Rectal smooth muscle tissue (tissue), 1 donor: ENCODE measurements at regions not wholly inside any gene's neighbourhood (a gene's known extent, or its start where the extent isn't known, plus 50 kb on each side); places are given as distances from the start of the nearest gene placed in this dataset.
"Not testable (repeated sequence)": the region's sequence is repeated elsewhere in the genome, so short reads cannot be mapped to it uniquely, and the experiment has no call there.

Source experiments
- H3K27ac ChIP-seq: one replicate; pipeline ENCODE4 v1.7.0; 2013; ENCODE audit warnings: low read depth, low read length, inconsistent platforms
- H3K27me3 ChIP-seq: one replicate; pipeline ENCODE4 v1.7.0; 2013; ENCODE audit warnings: low read length; ENCODE audit not compliant: control insufficient read depth, insufficient read depth
- H3K36me3 ChIP-seq: one replicate; pipeline ENCODE4 v1.7.0; 2013; ENCODE audit warnings: low read length; ENCODE audit not compliant: control insufficient read depth, insufficient read depth
- H3K4me1 ChIP-seq: one replicate; pipeline ENCODE4 v1.7.0; 2013; ENCODE audit warnings: low read length; ENCODE audit not compliant: control insufficient read depth, insufficient read depth
- H3K4me3 ChIP-seq: one replicate; pipeline ENCODE4 v1.7.0; 2013; ENCODE audit warnings: low read length
- H3K9ac ChIP-seq: one replicate; pipeline ENCODE4 v1.7.0; 2013; ENCODE audit warnings: low read length

DNA sequence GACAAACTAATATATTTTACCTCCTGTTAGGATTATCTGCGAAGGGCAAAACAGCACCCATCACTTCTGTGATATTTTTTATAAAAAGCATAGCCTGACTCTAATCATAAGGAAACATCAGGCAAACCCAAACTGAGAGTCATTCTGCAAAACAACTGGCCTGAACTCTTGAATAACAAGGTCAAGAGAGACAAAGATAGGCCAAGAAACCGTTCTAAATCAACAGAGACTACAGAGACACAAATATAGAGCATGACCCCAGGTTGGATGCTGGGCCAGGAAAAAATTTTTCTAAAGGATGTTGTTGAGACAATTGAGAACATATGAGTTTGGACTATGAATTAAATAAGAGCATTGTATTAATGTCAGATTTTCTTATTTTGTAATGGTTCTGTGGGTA lies 384.9 kb downstream of the NFIB start:
- H3K27ac ChIP-seq: no peak overlapping the region
- H3K4me1 ChIP-seq: no peaks in the 10 kb centered on the region
- H3K4me3 ChIP-seq: no peak overlapping the region
- H3K9ac ChIP-seq: no peak overlapping the region
- H3K27me3 ChIP-seq: no peaks in the 10 kb centered on the region
- H3K36me3 ChIP-seq: no peaks in the 10 kb centered on the region

DNA sequence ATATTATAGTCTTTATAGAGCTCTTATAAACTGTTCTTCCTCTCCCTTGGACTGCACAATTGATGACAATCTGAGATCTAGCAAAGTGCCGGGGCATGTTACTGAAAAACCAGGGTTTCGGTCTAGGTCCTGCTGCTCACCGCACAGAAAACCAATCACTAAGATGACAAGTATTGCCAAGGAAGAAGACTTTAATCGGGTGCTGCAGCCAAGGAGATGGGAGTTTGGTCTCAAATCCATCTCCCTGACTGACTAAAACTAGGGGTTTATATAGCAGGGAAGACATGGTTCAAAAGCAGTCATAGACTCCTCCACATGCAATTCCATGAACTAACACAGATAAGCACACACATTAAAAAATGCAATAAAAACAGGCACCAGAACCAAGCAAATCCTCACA lies 390.6 kb downstream of the NFIB start:
- no peaks in the 10 kb centered on the region for H3K4me1 ChIP-seq
- no peak overlapping the region for H3K27ac ChIP-seq
- no peaks in the 10 kb centered on the region for H3K27me3 ChIP-seq
- no peak overlapping the region for H3K4me3 ChIP-seq
- H3K9ac ChIP-seq: no peak overlapping the region
- no peaks in the 10 kb centered on the region for H3K36me3 ChIP-seq

DNA sequence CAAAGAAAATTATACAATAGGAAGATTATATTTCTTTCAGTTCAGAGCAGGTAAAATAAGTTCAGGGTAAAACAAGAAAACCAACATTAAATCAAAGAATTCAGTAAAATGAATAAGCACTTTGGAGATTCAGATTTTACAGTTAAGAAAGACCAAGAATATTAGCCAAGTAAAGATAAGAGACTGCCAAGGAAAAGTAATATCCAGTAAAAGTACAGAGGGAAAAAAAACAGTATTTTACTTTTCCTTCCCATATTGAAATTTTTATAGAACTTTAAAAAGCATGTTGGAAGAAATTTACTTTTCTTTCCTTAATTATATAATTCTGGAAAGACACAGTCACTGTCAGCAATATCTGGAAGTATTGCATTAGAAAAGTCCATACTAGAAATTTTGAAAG lies 393.4 kb downstream of the NFIB start:
- Histone ChIP-seq H3K36me3 (no peaks in the 10 kb centered on the region), H3K4me1 (no peaks in the 10 kb centered on the region), H3K4me3 (no peak overlapping the region), H3K9ac (no peak overlapping the region), H3K27me3 (no peaks in the 10 kb centered on the region), H3K27ac (no peak overlapping the region)

DNA sequence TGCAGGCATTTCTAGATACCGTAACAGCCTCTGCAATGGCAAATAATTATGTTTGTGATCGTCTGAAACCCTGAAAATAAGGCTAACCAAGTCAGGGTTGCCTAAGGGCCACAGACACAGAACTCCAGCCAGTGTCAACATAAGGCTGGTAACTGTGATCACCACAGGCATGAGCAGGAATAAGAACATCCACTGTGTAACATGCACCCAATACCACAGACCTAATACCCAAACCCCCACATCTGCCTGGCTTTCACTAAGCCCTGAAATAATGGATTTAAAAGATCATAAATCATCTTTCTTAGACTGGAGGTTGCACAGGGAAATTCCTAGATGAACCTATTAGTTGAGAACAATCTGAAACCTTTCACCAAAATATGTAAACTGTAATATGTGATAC lies 394.5 kb downstream of the NFIB start:
- Histone ChIP-seq H3K36me3 (no peaks in the 10 kb centered on the region), H3K27me3 (no peaks in the 10 kb centered on the region), H3K9ac (no peak overlapping the region), H3K27ac (no peak overlapping the region), H3K4me1 (no peaks in the 10 kb centered on the region), H3K4me3 (no peak overlapping the region)

DNA sequence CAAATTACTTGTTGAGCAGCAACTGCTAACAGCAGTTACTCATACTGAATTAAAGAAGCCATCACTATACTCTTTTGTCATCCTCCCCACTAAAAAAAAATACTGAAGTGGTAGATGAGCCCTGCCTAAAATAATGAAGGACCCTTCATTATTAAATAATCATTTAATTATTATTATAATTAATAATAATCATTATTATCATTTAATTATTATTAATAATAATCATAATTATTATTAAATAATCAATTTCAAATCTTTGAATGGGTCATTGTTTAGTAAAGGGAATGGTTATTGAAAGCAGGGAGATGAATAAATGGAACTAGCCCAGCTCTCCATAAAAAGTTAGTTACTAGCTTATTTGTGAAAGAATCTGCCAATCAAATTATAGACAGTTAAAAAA lies 396.4 kb downstream of the NFIB start:
- no peaks in the 10 kb centered on the region for H3K27me3 ChIP-seq
- no peak overlapping the region for H3K27ac ChIP-seq
- H3K4me1 ChIP-seq: no peaks in the 10 kb centered on the region
- H3K36me3 ChIP-seq: no peaks in the 10 kb centered on the region
- no peak overlapping the region for H3K9ac ChIP-seq
- H3K4me3 ChIP-seq: no peak overlapping the region

DNA sequence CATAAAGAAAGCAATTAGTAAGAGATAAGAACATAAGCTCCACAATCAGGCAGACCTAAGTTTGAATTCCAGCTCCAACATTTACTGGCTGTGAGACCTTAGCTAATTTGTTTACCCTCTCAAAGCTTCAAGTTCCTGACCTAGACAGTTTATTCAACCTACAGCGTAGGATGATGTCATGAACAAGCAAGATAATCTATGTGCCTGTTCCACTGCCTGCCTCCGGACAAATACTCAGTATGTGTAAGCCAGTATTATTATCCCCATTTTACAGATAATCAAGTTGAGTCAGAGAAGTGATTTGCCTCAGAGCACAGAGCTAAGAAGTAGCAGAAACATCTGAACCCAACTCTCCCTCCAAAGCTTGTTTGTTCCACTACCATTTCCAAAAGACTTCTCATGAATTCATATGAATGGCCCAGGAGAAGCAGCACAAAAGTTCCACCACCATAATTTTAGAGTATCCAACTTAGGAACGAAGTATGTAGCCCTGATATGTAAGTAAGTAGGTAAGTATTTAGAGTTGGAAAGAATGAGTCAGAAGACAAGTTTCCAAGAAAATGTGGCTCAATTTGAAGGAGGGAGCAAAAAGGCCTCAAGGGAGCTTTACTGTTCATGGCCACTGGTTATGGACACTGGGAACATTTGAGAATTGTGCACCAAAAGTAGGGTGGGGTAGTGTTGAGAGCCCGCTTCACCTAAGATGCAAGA lies 398.2 kb downstream of the NFIB start:
- Histone ChIP-seq H3K4me1 (no peaks in the 10 kb centered on the region), H3K4me3 (no peak overlapping the region), H3K9ac (no peak overlapping the region), H3K27ac (no peak overlapping the region), H3K36me3 (no peaks in the 10 kb centered on the region), H3K27me3 (no peaks in the 10 kb centered on the region)

DNA sequence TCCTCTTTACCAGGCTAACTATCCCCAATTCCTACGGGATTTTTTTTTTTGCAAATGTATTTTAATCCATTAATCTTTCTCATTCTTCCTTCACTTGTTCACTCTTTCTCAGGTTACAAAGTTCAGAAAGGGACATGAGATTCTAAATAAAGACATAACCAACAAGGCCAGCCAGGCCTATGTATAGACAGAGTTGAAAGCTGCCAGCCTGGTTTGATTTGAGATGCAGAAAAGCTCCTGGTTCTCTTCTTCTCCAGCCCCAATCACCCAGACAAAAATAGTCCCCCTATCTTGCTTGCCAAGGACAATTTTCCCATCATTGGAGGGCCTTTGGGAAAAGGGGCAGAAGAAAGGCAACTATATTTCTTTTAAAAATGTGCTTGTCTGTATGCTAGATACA lies 398.8 kb downstream of the NFIB start:
- no peaks in the 10 kb centered on the region for H3K36me3 ChIP-seq
- no peaks in the 10 kb centered on the region for H3K4me1 ChIP-seq
- H3K27ac ChIP-seq: no peak overlapping the region
- no peak overlapping the region for H3K4me3 ChIP-seq
- H3K27me3 ChIP-seq: no peaks in the 10 kb centered on the region
- no peak overlapping the region for H3K9ac ChIP-seq

DNA sequence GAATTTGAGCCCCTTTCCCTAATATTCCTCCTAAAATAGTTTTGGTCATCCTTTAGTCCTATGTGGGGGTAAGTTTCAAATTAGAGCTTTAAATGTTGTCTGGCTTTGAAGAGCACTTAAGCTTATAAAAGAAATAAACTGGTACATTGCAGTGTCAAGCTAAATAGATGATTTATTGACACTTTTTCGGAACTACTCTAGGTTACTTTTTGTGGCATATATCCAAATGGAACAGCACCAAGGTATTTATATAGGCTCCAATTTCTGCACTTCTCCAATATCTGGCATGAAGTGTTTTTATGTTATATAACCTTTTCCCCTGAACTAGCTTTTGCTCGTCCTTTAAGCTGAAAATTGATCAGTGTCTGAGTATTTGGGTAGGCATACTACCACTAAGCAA lies 402.5 kb downstream of the NFIB start:
- H3K9ac ChIP-seq: no peak overlapping the region

DNA sequence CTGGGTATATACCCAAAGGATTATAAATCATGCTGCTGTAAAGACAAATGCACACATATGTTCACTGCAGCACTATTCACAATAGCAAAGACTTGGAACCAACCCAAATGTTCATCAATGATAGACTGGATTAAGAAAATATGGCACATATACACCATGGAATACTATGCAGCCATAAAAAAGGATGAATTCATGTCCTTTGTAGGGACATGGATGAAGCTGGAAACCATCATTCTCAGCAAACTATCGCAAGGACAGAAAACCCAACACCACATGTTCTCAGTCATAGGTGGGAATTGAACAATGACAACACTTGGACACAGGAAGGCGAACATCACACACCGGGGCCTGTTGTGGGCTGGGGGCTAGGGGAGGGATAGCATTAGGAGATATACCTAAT lies 406.1 kb downstream of the NFIB start:
- H3K9ac ChIP-seq, H3K27me3 ChIP-seq, H3K27ac ChIP-seq, H3K4me3 ChIP-seq, H3K4me1 ChIP-seq, H3K36me3 ChIP-seq: not testable (repeated sequence)

More for the DNA sequence above, 402.5 kb downstream of the NFIB start:
- Histone ChIP-seq H3K4me1 (no peaks in the 10 kb centered on the region), H3K36me3 (no peaks in the 10 kb centered on the region), H3K27ac (no peak overlapping the region), H3K4me3 (no peak overlapping the region), H3K27me3 (no peaks in the 10 kb centered on the region)

DNA sequence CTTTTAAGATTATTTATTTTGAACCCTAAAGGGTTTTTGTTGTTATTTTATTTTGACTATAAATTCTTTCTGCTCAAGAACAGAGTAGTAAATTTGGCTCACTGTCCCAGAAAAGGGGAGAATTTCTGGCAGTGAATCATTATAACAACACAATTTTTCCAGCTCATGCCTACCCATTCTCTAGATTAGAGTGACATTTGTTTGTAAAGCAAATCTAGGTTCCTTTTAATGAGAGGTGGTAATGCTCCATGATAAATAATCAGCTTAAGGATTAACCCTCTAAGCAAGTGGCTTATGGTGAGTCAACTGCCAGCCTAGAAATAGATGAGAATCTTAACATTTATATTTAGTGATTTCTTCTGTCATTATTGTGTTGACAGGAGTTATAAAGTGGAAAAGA lies 409.2 kb downstream of the NFIB start:
- H3K27ac ChIP-seq: no peak overlapping the region
- H3K4me3 ChIP-seq: no peak overlapping the region
- H3K9ac ChIP-seq: no peak overlapping the region
- no peaks in the 10 kb centered on the region for H3K27me3 ChIP-seq
- no peaks in the 10 kb centered on the region for H3K36me3 ChIP-seq
- H3K4me1 ChIP-seq: no peaks in the 10 kb centered on the region

DNA sequence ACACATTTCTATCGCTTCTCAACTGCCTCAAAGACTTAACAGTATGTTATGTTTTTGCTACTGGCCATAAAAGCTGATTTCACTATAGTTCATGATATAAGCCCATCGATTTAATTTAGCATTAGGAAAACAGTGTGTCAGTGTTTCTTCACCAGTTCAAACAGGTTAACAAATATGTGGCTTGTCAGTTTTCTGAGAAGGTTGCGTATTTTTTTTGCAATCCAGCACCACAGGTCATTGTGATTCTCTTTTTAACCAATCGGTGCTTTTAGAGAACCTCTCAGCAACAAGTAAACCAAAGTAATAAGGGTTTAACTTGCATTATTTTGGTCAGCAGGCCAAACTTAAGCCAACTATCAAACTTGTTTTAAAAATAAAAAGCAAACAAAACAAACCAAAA lies 409.6 kb downstream of the NFIB start:
- H3K4me1 ChIP-seq: no peaks in the 10 kb centered on the region
- H3K36me3 ChIP-seq: no peaks in the 10 kb centered on the region
- no peak overlapping the region for H3K27ac ChIP-seq
- H3K4me3 ChIP-seq: no peak overlapping the region
- H3K9ac ChIP-seq: no peak overlapping the region
- no peaks in the 10 kb centered on the region for H3K27me3 ChIP-seq

DNA sequence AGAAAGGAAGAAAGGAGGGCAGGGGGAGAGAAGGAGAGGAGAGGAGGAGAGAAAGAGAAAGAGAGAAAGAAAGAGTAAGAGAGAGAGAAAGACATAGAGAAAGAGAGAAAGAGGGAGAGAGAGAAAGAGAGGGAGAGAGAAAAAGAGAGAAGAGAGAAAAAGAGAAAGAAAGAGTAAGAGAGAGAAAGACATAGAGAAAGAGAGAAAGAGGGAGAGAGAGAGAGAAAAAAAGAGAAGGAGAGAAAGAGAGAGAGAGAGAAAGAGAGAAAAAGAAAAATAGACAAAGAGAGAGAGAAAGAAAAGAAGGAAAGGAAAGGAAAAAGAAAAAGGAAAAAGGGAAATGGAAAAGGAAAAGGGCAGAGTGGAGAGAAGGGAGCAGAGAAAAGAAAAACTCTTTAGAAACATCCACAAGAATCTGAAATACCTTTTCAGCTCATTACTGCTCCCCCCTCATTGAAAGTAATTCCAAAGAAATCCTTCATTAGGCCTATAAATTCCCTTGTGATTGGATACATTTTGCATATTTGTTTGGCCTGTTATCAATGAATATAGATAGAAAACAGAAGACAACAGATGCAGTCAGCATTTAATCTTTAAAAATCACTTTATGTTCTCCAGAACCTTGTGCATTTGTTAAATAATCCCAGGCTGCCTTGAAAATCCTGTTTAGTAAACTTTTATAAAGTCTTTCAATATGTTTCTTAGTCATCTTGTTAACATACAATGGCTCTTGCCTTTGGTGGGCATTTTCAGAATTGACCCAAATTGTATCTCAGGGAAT lies 411.5 kb downstream of the NFIB start:
- H3K36me3 ChIP-seq: no peaks in the 10 kb centered on the region
- no peaks in the 10 kb centered on the region for H3K27me3 ChIP-seq
- H3K4me1 ChIP-seq: no peaks in the 10 kb centered on the region
- H3K4me3 ChIP-seq: no peak overlapping the region
- H3K9ac ChIP-seq: no peak overlapping the region
- no peak overlapping the region for H3K27ac ChIP-seq

DNA sequence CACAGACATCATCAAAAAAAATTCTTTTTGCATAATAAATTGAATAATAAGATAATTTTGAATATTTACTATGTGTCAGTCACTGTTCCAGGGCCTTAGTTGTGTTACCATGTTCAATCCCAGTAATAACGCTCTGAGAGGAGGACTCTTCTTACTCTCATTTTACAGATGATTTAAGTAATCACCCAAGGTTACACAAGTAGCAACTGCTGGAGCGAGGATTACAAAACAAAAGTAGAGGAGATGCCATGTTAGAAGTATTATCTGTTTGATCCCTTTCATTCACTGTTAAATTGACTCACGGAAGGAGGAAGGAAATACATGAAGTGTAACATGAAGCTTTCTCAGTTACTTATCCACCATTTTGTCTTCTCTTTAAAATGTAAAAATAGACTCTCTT lies 412.8 kb downstream of the NFIB start:
- Histone ChIP-seq H3K36me3 (no peaks in the 10 kb centered on the region), H3K4me3 (no peak overlapping the region), H3K27ac (no peak overlapping the region), H3K27me3 (no peaks in the 10 kb centered on the region), H3K9ac (no peak overlapping the region), H3K4me1 (peaks cover 2% of the 10 kb centered on the region)
